Cardiac muscle cell (in vitro differentiated cells and primary cell): ENCODE measurements at regions not wholly inside any gene's neighbourhood (a gene's known extent, or its start where the extent isn't known, plus 50 kb on each side); places are given as distances from the start of the nearest gene placed in this dataset.

Experiments used
- DNase-seq, 2 donors: peaks; one replicate each; pipeline versions ENCODE4 v3.0.0 to v3.0.0-alpha.2; 2010 to 2017; ENCODE audit warnings: low read depth in 1 of 2, low spot score in 1 of 2
- H3K27ac ChIP-seq: fragments of 200-600 bp; sonication (generic); 2 replicates; pipeline ENCODE4 v1.5.1; 2016
- H3K27me3 ChIP-seq: fragments of 200-600 bp; sonication (generic); 2 replicates; pipeline ENCODE4 v1.6.0; 2016; ENCODE audit warnings: control low read depth
- H3K36me3 ChIP-seq: fragments of 200-600 bp; sonication (generic); 2 replicates; pipeline ENCODE4 v1.5.1; 2016; ENCODE audit warnings: control low read depth
- H3K4me1 ChIP-seq: fragments of 200-600 bp; sonication (generic); 2 replicates; pipeline ENCODE4 v1.8.1; 2017; ENCODE audit warnings: low read depth, mild to moderate bottlenecking, mixed run types
- H3K4me3 ChIP-seq: fragments of 200-600 bp; sonication (generic); 2 replicates; pipeline ENCODE4 v1.5.1; 2016; ENCODE audit warnings: mild to moderate bottlenecking
- H3K9me3 ChIP-seq: fragments of 200-600 bp; sonication (generic); 2 replicates; pipeline ENCODE4 v1.5.1; 2017; ENCODE audit warnings: low read depth, mild to moderate bottlenecking, control low read depth
- CTCF ChIP-seq: IDR thresholded peaks from 2 replicates; pipeline ENCODE4 v1.5.1; 2012; ENCODE audit warnings: low read depth, mild to moderate bottlenecking, low read length

DNA sequence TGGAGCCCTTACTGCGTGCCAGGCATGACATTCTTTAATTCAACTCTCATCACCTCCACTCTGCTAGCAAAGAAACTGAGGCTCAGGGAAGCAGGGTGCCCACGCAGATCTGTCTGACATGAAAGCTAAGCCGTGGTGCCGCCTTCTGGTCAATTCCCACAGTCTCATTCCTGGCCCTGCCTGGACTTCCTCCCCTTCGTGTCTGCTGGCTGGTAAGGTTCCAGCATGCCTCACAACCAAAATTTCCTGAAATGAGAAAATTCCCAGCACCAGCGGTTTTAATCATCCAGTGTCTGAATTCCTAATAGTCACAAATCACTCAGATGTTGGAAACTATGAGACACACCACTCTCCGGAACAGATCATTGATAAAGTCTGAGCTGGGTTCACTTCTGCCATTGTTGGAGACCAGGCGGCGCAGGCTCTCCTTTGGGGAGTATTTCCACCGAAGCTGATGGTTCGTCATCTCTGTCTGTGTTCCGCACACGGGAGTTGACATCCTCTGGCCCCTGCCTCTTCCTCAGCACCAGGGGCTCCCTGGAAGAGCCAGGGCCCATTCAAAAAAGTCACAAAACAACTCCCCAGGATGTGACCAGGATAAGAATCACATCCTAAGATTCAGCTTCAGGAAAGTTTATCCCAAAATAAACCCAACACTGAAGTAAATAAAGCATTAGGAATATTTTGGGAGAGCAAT lies 167.7 kb downstream of the PLPP3 start:
- H3K36me3 ChIP-seq: no peaks in the 10 kb centered on the region
- H3K4me3 ChIP-seq: no peak overlapping the region
- H3K27ac ChIP-seq: no peak overlapping the region
- no peaks in the 10 kb centered on the region for H3K27me3 ChIP-seq
- H3K9me3 ChIP-seq: no peaks in the 10 kb centered on the region
- TF ChIP-seq CTCF: peak; percentile 39
- DNase-seq: peak in 1 of 2 donors; percentile 66
- no peaks in the 10 kb centered on the region for H3K4me1 ChIP-seq

- no peaks in the 10 kb centered on the region for H3K9me3 ChIP-seq
- no peaks in the 10 kb centered on the region for H3K27me3 ChIP-seq
- no peak overlapping the region for H3K27ac ChIP-seq
- no peak for TF ChIP-seq CTCF
- no peak for DNase-seq
- H3K4me1 ChIP-seq: no peaks in the 10 kb centered on the region
- no peaks in the 10 kb centered on the region for H3K36me3 ChIP-seq
- H3K4me3 ChIP-seq: no peak overlapping the region
Measured at GRCh38 chr1:56411021-56411420, 168.3 kb downstream of the PLPP3 start.

DNA sequence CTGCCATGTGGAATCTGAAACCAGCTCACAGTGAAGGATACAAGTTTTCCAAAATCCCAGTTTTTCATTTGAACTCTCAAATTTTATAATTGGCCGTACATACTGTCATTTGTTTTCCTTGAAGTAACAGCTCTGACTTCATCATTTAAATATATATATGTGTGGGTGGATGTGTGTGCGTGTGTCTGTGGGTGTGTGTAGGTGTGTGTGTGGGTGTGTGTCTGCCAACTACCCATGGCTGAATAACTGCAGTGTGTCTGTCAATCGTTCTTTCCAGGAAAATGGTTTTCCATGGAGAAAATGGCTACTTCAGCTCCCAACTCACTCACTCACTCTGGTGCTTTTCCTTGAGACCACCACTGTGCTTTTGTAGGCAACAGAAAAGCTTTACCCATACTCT lies 169.0 kb downstream of the PLPP3 start:
- no peaks in the 10 kb centered on the region for H3K9me3 ChIP-seq
- no peak for TF ChIP-seq CTCF
- H3K27ac ChIP-seq: no peak overlapping the region
- no peaks in the 10 kb centered on the region for H3K4me1 ChIP-seq
- no peak overlapping the region for H3K4me3 ChIP-seq
- H3K27me3 ChIP-seq: no peaks in the 10 kb centered on the region
- DNase-seq: no peak
- H3K36me3 ChIP-seq: no peaks in the 10 kb centered on the region

DNA sequence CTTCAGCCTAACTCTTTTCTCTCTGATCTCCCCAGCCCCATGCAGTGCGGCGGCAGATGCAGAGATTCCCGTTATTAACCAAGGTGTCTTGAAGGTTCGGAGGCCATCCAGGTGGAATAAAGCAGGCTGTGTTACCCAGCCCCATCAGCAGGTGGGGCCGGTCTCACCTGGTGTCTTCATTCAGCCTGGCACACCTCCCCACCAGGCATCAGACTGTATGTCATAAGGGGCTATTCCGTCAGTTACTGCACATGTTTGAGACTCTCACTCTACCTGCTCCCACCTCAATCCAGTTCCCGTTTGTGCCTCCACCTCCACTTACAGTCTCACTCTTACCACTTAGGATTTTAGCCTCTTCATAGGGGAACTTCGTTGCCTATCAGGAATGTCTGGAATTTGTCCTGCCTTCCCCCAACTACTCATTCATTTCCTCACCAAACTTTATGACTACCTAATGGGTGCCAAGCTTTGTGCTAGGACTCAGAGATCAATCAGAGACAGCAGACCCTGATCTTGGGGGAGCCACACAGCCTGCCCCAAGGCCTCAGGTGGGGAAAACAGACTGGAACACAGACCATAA lies 170.2 kb downstream of the PLPP3 start:
- no peak for DNase-seq
- H3K36me3 ChIP-seq: no peaks in the 10 kb centered on the region
- no peaks in the 10 kb centered on the region for H3K27me3 ChIP-seq
- H3K9me3 ChIP-seq: no peaks in the 10 kb centered on the region
- H3K27ac ChIP-seq: no peak overlapping the region
- no peak for TF ChIP-seq CTCF
- H3K4me1 ChIP-seq: no peaks in the 10 kb centered on the region
- H3K4me3 ChIP-seq: no peak overlapping the region

GRCh38 chr1:56406821-56407220 lies 172.5 kb downstream of the PLPP3 start:
- no peaks in the 10 kb centered on the region for H3K4me1 ChIP-seq

More at GRCh38 chr1:56406821-56407220, 172.5 kb downstream of the PLPP3 start:
- no peak overlapping the region for H3K27ac ChIP-seq
- no peaks in the 10 kb centered on the region for H3K27me3 ChIP-seq
- no peak for TF ChIP-seq CTCF
- no peaks in the 10 kb centered on the region for H3K9me3 ChIP-seq
- DNase-seq: no peak
- H3K4me3 ChIP-seq: no peak overlapping the region
- H3K36me3 ChIP-seq: no peaks in the 10 kb centered on the region
